ENCODE measurements at regions not wholly inside any gene's neighbourhood (a gene's known extent, or its start where the extent isn't known, plus 50 kb on each side); places are given as distances from the start of the nearest gene placed in this dataset.

- TF ChIP-seq CTCF (IDR thresholded peaks at IDR 0.05) (no peak), POLR2A (IDR thresholded peaks at IDR 0.05) (no peak)
Observed at GRCh38 chr9:103761466-103761865, 332.6 kb upstream of the SMC2 start.
